IPS DF 4.7 (cell line): ENCODE measurements at regions not wholly inside any gene's neighbourhood (a gene's known extent, or its start where the extent isn't known, plus 50 kb on each side); places are given as distances from the start of the nearest gene placed in this dataset.

Source experiments
- DNase-seq: peaks from one replicate; pipeline ENCODE4 v3.0.0-alpha.2; 2013; ENCODE audit warnings: low spot score; ENCODE audit errors: extremely low read depth

DNA sequence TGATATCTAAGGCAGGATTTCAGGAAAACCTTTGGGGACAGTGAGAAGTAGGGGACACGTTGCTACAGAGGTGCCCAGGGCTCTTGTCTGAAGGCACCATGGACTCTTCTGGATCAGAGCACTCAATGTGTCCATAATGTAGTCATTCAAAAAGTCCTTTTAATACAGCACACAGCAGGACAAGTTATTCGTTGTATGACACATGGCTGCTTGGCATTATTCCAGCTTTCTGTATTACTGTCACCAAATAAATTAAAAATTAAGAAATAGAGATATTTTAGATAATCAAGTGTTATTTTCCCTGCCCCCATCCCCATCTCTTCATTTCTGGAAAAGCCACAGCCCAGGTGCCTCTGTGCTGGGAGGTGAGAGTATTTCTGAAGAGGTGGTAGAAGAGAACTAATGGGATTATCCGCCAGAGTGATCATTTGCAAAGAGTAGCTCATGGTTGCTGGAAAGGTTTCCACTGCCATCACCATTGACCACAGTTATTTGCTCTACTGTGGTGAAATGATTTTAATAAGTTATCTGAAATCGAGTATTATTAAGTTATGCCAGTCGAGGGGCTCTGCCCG lies 83.0 kb downstream of the CXCL12 start:
- DNase-seq: no peak

DNA sequence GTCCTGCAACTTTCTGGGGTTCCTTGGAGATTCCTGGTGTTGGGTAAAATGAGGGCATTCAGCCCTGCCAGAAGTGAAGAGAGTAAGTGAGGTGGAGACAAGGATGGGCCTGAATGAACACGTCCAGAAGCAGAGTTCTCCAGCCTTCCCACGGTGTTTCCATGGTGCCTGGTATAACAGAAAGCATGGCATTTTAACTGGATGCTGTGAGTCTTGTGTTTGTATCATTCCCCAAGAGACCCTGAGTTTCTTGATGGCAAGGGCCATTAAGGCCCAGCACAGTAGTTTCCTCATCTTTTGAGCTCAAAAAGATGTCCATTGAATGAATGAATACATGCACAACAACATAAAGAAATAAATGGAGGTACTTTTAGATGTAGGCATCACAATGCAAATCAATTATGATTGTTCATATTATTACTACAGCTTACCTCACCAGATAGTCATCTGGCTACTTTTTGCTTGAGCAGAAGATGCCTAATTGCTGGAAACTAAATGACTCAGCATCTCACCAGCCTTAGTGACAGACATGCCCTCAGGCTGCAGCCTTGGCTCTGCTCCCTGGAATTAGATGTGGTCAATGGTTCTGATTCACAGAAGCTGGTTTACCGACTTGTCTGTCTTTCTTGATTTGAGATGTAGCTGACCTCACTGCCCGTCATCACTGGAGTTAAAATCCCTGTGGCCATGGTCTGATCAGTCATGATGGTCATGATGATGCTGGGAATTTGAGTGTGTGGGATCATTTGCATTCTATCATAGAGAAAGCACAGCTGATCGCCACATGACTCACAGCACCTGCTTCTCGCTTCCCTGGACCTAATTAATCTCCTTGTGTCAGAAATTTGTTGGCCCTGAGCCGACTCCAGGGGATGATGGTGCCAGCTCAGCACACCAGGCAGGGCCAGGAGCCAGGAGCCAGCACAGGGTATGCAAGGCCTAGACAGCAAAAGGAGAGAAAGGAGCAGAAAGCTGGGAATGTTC lies 83.9 kb downstream of the CXCL12 start:
- no peak for DNase-seq

DNA sequence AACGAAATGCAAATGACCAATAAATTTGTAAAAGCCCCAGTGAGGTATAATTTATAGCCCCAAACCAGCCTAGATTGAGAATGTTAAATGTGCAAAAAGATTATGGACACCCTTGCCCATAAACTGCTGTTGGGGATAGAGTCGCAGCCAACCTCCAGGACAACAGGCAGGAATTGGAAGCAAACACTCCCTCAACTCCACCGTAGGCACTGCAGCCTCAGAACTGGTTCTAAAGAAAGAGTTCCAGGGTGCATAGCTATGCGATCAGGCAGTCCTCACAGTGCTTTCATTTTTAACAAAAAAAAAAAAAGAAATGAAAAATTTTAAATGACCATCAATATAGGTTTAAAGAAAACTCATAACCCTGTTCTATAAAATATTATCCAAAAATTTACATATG lies 86.2 kb downstream of the CXCL12 start:
- no peak for DNase-seq

DNA sequence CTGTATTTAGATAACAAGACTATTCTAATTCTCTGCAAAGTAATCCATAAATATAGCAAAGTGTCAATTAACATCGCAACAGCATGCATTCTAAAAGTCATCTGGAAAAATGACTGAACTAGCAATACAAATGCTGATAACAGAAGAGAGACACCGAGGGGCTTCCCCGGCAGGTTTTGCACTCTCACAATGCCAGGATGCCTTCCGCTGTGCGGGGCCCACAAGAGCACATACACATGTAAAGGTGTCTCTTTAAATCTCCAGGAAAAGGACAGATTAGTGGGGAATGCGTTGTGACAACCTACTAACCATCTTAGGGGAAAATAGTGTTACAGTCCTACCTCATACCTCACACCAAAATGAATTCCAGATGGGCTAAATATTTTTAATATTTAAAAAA lies 86.9 kb downstream of the CXCL12 start:
- DNase-seq: no peak

DNA sequence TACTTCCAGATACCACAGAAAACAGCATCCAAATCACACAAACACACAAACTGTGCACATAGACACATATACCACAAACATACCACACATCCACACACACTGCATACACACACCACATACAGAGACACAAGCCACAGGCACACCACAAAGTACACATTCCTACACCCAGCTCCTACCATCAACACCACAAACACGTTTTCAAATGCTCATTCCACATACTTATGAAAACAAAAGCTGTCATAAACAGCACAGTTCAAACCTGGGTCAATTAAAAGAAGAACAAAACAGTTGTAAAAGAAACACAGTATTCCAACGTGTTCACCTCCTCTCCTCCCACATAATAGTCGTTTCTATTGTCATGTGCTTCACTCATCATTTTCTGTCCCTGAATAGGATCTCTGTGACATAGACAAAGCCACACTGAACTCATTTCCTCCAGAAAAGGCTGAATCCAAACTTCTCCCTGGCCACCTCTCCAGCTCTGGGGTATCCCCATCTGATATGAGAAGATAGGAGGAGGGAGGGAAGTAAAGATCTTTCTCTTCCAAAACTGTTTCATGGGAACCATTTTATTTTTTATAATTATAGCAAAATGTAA lies 89.2 kb downstream of the CXCL12 start:
- no peak for DNase-seq

DNA sequence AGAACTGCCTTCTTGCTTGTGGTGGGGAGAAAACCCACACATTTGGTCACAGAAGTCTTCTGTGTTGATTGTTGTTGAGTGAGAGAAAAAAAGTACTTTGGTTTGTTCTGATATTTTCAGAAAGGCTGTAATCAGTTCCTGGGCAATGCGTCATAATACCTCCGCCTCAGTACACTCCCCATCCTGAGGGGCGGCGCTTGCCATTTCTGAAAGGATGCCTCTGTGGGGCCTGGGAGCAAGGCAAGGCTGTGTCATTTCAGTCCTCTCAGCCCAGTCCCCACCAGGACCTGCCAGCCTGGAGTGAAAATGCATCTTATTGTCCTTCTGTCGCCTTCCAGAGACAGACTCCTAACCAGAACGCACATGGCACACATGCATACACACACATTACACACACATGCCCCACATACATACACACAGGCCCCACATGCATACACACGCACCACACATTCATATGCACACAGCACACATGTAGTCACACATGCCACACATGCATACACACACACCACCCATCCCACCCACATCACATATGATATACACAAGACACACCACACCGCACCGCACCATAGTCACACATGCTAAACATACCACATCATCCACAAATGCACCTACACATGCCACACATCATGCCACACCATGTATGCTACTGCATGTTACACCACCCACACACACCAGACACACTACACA lies 90.0 kb downstream of the CXCL12 start:
- no peak for DNase-seq

- DNase-seq: no peak
Measured at GRCh38 chr10:44293842-44294241, 91.1 kb downstream of the CXCL12 start.

DNA sequence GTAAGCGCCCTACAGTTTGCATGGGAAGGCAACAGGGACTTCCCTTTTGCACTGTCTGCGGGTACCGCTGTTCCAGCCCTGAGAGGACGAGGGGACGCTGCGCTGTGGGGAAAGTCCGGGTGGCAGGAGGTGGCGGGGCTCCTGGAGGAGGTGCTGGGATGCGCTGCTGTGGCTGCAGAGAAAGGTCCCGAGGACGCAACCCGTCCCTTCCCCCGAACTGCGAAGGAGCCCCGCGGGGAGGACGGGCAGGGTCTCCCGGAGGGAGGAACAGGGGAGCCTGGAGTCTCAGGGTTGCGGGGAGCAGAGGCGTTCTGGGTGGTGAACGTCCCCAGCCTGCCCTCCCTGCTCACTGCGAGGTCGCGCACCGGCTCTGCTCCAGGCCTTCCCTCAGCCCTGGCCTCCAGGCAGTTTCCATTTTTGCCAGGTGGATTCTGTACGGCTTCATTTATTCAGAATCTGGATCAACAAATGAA lies 91.6 kb downstream of the CXCL12 start:
- no peak for DNase-seq

- no peak for DNase-seq
Measured at GRCh38 chr10:44292390-44293002, 92.4 kb downstream of the CXCL12 start.

DNA sequence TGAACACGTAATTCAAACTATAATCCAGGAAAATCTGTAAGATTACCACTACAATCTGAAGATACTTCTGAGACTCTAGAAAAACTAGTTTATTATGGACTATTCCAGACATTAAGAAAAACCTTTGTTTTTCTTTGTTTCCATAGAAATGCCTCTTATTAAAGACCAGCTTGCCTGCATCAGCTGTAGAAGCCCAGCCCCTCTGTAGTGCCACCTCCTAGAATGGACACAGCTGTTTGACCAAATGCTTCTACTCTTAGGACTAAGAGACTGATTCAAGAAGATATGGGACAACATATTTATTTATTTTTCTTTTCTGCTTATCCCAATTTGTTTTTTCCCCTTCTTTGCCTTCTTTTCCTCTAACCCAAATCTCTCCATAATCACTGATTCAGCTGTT lies 93.8 kb downstream of the CXCL12 start:
- no peak for DNase-seq

DNA sequence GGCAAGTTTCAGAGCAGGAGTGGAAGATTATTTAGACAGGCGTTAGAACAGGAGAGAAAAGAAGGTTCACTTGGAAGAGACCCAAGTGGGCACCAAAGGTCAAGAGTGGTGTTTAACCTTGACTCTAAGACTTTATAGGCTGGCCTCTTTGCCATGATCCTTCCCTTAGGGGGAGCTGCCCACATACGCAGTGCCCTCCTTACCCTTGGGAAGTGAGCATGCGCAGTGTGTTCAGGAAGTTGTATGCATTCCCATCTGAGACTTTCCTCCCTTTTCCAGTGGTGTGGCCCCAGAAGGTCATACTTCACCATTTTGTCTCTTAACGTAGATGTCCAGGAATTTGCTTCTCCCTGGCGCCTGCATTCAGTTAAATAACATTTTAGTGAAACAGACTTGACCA lies 95.8 kb downstream of the CXCL12 start:
- DNase-seq: no peak

DNA sequence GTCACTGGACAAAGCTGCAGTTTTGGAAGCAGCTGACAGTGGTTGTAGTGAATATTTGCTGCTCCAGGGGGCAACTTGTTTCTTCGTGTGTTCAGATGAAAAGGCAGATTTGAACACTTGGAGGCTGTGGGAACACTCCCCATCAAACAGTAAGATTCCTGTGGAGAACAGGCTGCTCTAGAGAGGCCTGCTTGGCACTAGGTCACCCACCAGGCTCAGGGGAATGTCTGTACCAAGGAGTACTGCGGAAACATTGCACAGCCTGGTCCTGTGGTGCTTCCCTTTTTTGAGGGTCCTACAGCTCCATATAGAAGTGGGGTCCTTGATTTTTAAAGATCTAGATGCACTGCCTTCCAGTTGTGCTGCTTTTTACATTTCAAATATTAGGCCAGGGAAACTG lies 97.5 kb downstream of the CXCL12 start:
- no peak for DNase-seq

DNA sequence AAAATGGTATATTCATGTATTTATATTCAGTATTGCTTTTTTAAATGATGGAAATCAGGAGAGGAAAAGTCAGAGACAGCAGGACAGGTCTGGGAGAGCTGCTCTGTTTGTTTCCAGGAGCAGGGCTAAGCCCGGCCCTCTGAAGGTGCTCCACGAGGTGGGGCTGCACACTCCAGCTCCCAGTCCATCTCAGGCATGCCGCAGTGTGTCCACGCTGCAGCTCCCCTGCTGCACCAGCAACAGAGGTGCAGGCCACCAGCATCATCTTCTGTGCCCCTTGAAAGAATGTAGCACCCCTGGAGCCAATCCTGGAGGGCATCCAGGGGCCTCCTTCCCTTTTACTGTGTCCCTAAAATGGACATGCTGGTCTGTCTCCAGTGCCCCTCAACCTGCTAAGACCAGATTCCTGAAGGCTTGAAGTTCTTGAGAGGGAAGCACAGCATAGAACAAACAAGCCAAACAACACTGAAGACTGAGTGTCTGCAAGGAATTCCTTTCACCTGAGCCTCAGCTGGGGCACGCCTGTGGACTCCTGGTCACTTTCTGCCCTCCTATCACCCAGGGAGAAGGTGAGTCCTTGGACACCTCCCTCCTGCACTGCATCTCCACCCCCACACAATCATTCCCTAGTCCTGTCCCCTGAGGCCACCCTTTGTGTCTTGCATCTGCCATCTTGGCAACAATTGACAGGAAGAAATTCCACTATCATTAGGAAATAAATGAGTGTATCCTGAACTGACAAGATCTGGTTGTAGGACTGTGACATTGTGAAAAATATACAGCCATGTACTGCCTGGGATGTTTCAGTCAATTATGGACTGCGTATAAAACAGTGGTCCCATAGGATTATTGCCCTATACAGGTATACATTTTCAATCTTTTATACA lies 100.5 kb downstream of the CXCL12 start:
- no peak for DNase-seq

DNA sequence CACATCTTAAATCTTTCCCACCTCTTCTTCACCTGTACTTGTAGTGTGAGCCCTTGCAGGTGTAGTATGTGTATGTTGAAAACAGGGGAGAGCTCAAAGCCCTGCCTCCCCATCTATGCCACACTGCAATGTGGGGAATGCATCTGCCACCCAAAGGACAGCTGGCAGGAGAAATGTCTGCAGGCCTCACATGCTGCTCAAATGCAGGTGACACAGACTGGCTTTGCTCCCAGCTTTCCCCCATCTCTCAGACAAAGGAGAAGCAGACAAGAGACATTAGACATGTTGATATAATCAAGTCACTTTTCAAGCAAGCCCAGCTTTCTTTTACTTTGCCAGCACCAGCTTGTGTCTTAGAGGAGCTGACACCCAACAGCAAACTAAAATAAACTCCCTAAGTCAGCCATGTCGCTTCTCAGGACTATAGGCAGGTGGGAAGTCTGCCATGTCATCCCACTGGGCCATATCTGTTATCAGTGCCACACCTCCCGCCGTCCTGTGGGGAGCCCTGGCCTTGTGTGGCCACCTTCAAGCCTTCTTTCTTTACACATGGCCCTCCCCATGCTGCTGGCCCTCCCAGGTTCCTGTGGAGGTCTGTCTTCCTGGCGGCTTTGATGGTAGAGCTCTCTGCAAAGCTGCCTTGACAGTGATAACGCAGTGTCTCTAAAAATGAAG lies 102.1 kb downstream of the CXCL12 start:
- no peak for DNase-seq

GRCh38 chr10:44281662-44282061 lies 103.2 kb downstream of the CXCL12 start:
- no peak for DNase-seq

DNA sequence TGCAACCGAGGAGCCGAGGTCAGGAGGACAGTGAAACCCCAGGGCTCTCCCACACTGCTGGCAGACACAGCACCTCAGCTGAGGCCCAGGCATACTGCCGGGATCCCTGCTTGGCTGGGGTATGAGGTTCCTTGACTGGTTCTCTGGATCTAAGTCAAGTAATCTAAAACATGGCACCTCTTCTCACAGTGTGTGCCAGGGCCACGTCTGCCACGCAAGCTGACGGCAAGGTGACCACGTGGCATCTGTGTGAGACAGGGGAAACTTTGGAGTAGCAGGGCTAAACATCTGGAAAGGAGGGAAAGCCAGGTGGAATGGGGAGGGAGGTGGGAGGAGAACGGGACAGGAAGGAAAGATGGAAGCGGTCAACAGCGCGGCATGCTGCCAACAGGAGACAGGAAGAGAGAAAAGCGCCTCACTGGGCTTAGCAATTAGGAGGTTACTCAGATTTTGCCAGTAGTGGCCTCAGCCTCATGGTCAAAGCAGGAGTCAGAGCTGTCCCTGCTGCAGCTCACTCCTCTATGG lies 103.7 kb downstream of the CXCL12 start:
- DNase-seq: no peak

DNA sequence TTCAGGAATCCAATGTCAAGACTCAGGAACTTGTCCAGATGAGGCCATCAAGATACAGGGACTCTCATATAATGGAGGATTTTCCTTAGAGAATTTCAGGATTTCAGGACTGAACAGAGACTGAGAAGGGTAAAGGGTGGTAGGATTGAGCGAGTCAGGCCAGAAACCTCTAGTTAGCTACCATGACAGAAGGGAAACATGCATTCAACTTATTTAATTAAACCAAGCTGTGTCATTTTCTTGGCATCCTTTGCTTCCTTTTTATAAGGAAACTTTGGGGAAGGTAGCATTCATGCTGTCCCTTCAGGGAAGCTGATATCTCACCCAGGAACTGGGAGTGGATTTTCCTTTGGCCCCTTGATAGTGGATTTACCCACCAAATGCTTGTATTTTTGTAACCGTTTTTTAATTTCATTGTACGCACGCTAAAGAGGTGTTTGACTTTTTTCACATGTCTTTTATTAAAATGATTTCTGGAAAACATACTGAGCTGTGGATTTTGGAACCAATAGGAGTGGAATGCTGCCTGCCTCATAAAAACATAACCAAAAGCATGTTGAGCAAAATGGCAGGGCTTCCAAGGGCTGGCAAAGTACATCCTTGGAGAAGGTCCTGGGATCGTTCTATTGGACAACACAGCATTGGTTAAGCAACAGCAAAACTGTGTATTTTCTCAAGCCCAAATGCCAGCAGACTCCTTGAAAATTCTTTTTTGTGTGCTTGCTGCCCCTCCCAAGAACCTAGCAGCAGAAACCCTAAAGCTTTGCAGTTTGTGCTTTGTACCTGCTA lies 104.5 kb downstream of the CXCL12 start:
- no peak for DNase-seq

- DNase-seq: no peak
Measured at GRCh38 chr10:44279426-44280126, 105.3 kb downstream of the CXCL12 start.
